Tibial artery (tissue), 4 donors: ENCODE measurements at regions not wholly inside any gene's neighbourhood (a gene's known extent, or its start where the extent isn't known, plus 50 kb on each side); places are given as distances from the start of the nearest gene placed in this dataset.

ENCODE experiments used
- DNase-seq, 2 donors: peaks; one replicate each; pipeline ENCODE4 v3.0.0-alpha.2; 2019
- H3K27ac ChIP-seq, 2 donors: fragments of 200-600 bp; sonication (generic) in 1 of 2; 1 replicate in 1 of 2; 2 replicates in 1 of 2; pipeline ENCODE4 v1.5.1; 2018 to 2019; ENCODE audit warnings: mild to moderate bottlenecking in 1 of 2
- H3K27me3 ChIP-seq, 2 donors: fragments of 200-600 bp; sonication (generic) in 1 of 2; one replicate each; pipeline versions ENCODE4 v1.5.1 to v1.6.0; 2016 to 2019
- H3K36me3 ChIP-seq, 3 donors: fragments of 200-600 bp; sonication (generic) in 2 of 3; one replicate each; pipeline ENCODE4 v1.5.1; 2016 to 2019; ENCODE audit warnings: mild to moderate bottlenecking in 2 of 3
- H3K4me1 ChIP-seq, 4 donors: fragments of 200-600 bp; sonication (generic) in 2 of 4; 1 replicate in 3 of 4; 2 replicates in 1 of 4; pipeline ENCODE4 v1.5.1; 2016 to 2019
- H3K4me3 ChIP-seq, 2 donors: fragments of 200-600 bp; sonication (generic) in 1 of 2; 1 replicate in 1 of 2; 2 replicates in 1 of 2; pipeline ENCODE4 v1.5.1; 2018 to 2019; ENCODE audit warnings: mild to moderate bottlenecking in 2 of 2
- H3K9me3 ChIP-seq, 3 donors: fragments of 200-600 bp; sonication (generic) in 1 of 3; one replicate each; pipeline ENCODE4 v1.5.1; 2016 to 2019
- intact Hi-C: fragments of 100-400 bp; cut with DNase I; formaldehyde crosslinking; loops from one replicate; pipeline ENCODE4 v1.15.0; 2023; ENCODE audit warnings: low total_unique reads
- TF ChIP-seq, protein P1 (sequence below), 2 experiments: fragments of 200-600 bp in 1 of 2; fragments of 450-650 bp in 1 of 2; IDR thresholded peaks; one replicate each; pipeline ENCODE4 v1.5.1; 2017 to 2019; ENCODE audit warnings: antibody characterized with exemption in 2 of 2, mild to moderate bottlenecking in 1 of 2, moderate library complexity in 1 of 2

DNA sequence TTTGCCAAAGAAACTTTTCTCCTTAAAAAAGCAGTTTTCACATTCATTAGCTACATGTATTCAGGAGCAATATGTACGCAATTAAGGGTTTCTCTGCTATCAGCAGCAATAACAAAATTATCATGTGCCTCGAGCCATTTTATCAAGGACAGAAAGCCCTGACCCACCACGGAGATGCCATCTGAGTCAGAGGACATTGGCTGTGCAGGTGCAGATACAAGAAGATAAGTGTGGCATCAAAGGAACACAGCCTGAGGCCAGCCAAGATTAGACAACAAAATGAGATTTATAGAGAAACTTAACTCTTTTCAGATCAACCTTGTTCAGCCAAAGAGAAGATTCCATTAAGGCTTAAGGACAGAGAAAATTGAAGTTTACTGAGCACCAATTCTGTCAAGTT, 115.2 kb upstream of the LGSN start:
- no peak for DNase-seq
- intact Hi-C loops, result no loop called here
- Histone ChIP-seq H3K4me3 (no peak overlapping the region), H3K9me3 (no peaks in the 10 kb centered on the region), H3K27me3 (no peaks in the 10 kb centered on the region), H3K4me1 (no peaks in the 10 kb centered on the region), H3K27ac (no peak overlapping the region), H3K36me3 (no peaks in the 10 kb centered on the region)
- TF ChIP-seq, protein P1, sequence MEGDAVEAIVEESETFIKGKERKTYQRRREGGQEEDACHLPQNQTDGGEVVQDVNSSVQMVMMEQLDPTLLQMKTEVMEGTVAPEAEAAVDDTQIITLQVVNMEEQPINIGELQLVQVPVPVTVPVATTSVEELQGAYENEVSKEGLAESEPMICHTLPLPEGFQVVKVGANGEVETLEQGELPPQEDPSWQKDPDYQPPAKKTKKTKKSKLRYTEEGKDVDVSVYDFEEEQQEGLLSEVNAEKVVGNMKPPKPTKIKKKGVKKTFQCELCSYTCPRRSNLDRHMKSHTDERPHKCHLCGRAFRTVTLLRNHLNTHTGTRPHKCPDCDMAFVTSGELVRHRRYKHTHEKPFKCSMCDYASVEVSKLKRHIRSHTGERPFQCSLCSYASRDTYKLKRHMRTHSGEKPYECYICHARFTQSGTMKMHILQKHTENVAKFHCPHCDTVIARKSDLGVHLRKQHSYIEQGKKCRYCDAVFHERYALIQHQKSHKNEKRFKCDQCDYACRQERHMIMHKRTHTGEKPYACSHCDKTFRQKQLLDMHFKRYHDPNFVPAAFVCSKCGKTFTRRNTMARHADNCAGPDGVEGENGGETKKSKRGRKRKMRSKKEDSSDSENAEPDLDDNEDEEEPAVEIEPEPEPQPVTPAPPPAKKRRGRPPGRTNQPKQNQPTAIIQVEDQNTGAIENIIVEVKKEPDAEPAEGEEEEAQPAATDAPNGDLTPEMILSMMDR (IDR thresholded peaks at IDR 0.05), result no peak

DNA sequence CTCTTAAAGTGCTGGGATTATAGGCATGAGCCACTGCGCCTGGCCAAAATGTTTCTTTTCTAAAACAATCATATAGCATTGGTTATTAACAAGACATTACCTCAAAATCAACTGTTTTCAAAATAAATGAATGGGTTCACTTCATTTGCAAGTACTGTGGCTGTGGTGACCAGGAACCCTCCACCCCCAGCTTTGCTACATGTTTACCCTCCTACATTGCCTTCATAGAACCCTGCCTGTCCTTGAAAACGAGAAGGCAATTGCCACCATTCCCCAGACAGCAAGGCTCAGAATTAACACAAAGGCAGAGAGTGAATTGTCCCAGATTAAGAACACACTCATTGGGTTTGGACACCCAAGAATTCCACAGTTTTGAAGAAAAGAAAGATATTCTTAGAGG, 116.6 kb upstream of the LGSN start:
- H3K27me3 ChIP-seq, result no peaks in the 10 kb centered on the region
- no peaks in the 10 kb centered on the region for H3K4me1 ChIP-seq
- H3K4me3 ChIP-seq, result no peak overlapping the region
- no peak for DNase-seq
- no peak overlapping the region for H3K27ac ChIP-seq
- TF ChIP-seq, protein P1 (IDR thresholded peaks at IDR 0.05), result no peak
- no peaks in the 10 kb centered on the region for H3K36me3 ChIP-seq
- intact Hi-C loops, result no loop called here
- H3K9me3 ChIP-seq, result no peaks in the 10 kb centered on the region

DNA sequence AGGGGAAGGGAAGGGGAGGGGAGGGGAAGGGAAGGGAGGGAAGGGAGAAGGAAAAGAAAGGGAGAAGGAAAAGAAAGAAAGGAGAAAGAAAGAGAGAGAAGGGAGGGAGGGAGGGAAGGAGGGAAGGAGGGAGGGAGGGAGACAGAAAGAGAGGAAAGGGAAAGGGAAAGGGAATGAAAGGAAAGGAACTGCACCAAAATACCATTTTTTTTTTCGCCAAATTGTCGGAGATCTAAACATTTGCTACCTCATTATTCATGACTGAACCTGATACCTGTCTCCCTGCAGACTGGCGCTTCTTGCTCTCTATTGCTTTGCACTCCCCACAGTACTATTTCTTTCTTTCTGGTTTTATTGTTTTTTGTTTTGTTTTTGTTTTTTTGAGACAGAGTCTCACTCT, 117.3 kb upstream of the LGSN start:
- TF ChIP-seq, protein P1 (IDR thresholded peaks at IDR 0.05), result no peak
- no peak for DNase-seq
- Histone ChIP-seq H3K4me1 (no peaks in the 10 kb centered on the region), H3K9me3 (no peaks in the 10 kb centered on the region), H3K4me3 (no peak overlapping the region), H3K36me3 (no peaks in the 10 kb centered on the region), H3K27me3 (no peaks in the 10 kb centered on the region), H3K27ac (no peak overlapping the region)
- intact Hi-C loops, result no loop called here

DNA sequence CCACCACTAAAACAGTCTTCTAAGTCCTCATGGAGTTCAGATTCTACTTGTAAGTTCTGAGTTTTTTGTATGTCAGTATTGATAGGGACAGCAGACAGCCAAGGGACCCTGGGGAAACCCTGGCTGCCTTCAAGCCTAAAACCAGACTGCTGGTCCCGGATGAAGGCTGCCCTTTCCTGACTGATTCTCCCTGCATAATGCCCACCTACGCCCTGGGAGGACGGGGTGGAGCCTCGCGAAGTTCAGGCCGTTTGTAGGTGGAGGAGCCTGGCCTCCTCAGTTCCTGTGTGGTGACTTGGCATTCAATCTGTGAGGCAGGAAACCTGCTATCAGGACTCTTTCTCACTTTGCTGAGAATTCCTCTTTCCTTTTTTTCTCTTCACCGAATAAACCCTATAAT, 120.3 kb upstream of the LGSN start:
- TF ChIP-seq, protein P1 (IDR thresholded peaks at IDR 0.05), result no peak
- Histone ChIP-seq H3K9me3 (no peaks in the 10 kb centered on the region), H3K27ac (no peak overlapping the region), H3K4me3 (no peak overlapping the region), H3K27me3 (no peaks in the 10 kb centered on the region), H3K4me1 (no peaks in the 10 kb centered on the region), H3K36me3 (no peaks in the 10 kb centered on the region)
- intact Hi-C loops, result no loop called here
- DNase-seq, result no peak

DNA sequence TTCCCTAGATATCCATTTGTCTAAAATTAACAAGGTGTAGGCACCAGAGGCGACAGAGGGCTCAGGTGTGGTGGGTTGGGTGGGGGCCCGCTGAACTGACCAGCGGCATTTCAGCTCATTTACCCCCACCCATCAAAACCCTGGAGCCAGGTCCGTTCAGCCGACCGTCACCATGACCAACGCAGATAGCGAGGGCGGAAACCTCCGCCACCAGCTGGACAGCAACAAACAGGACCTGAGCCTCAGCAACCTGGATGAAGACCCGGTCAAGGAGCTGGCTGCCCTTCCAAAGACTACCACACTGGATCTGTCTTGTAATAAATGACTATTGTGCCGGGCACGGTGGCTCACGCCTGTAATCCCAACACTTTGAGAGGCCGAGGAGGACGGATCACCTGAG, 120.8 kb upstream of the LGSN start:
- no peak overlapping the region for H3K4me3 ChIP-seq
- H3K9me3 ChIP-seq, result no peaks in the 10 kb centered on the region
- no peaks in the 10 kb centered on the region for H3K27me3 ChIP-seq
- DNase-seq, result no peak
- H3K36me3 ChIP-seq, result no peaks in the 10 kb centered on the region
- TF ChIP-seq, protein P1 (IDR thresholded peaks at IDR 0.05), result no peak
- no peak overlapping the region for H3K27ac ChIP-seq
- H3K4me1 ChIP-seq, result no peaks in the 10 kb centered on the region
- intact Hi-C loops, result no loop called here

DNA sequence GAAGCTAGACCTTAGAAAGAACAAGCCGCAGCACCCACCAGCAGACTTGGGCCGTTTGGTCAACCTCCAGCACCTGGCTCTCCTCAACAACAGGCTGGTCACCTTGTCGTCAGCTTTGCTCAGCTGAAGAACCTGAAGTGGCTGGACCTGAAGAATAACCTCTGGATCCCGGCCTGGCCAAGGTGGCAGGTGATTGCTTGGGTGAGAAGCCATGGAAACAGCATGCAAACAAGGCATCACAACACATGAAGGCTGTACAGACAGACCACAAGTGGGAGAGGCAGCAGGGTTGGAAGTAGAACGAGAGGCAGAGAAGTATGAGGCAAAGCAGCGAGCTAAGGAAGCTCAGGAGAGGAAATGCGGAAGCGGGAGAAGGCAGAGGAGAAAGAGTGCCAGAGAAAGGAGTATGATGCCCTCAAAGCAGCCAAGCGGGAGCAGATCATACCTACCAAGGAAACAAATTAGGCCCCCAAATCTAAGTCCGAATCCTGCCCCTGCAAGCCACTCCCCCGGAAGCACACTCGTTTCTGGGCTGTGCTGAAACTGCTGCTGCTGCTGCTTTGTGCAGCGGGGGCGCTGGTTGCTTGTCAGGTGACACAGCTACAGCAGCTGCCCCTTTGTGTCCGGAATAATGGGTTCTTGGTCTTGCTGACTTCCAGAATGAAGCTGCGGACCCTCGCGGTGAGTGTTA, 121.6 kb upstream of the LGSN start:
- H3K4me3 ChIP-seq, result no peak overlapping the region
- DNase-seq, result no peak
- no peaks in the 10 kb centered on the region for H3K27me3 ChIP-seq
- H3K9me3 ChIP-seq, result no peaks in the 10 kb centered on the region
- TF ChIP-seq, protein P1 (IDR thresholded peaks at IDR 0.05), result no peak
- H3K27ac ChIP-seq, result no peak overlapping the region
- H3K4me1 ChIP-seq, result no peaks in the 10 kb centered on the region
- no peaks in the 10 kb centered on the region for H3K36me3 ChIP-seq
- intact Hi-C loops, result no loop called here
